ENCODE measurements at regions not wholly inside any gene's neighbourhood (a gene's known extent, or its start where the extent isn't known, plus 50 kb on each side); places are given as distances from the start of the nearest gene placed in this dataset.

GRCh38 chr1:38700077-38700470 lies 159.5 kb downstream of the RRAGC start:
- TF ChIP-seq, protein P1, sequence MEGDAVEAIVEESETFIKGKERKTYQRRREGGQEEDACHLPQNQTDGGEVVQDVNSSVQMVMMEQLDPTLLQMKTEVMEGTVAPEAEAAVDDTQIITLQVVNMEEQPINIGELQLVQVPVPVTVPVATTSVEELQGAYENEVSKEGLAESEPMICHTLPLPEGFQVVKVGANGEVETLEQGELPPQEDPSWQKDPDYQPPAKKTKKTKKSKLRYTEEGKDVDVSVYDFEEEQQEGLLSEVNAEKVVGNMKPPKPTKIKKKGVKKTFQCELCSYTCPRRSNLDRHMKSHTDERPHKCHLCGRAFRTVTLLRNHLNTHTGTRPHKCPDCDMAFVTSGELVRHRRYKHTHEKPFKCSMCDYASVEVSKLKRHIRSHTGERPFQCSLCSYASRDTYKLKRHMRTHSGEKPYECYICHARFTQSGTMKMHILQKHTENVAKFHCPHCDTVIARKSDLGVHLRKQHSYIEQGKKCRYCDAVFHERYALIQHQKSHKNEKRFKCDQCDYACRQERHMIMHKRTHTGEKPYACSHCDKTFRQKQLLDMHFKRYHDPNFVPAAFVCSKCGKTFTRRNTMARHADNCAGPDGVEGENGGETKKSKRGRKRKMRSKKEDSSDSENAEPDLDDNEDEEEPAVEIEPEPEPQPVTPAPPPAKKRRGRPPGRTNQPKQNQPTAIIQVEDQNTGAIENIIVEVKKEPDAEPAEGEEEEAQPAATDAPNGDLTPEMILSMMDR (IDR thresholded peaks at IDR 0.05; ENCODE audit: poor library complexity, severe bottlenecking), result no peak
- TF ChIP-seq POLR2AphosphoS5 (IDR thresholded peaks at IDR 0.05) (no peak), EP300 (conservative IDR thresholded peaks at IDR 0.05; ENCODE audit: poor library complexity, severe bottlenecking) (no peak), TAF1 (IDR thresholded peaks at IDR 0.05; ENCODE audit: low read depth) (no peak), EZH2 (IDR thresholded peaks at IDR 0.05; ENCODE audit: borderline replicate concordance, insufficient read depth, low read length, poor library complexity, severe bottlenecking) (no peak), MXI1 (conservative IDR thresholded peaks at IDR 0.05; ENCODE audit: poor library complexity, severe bottlenecking) (no peak)
- TF ChIP-seq, protein P2, sequence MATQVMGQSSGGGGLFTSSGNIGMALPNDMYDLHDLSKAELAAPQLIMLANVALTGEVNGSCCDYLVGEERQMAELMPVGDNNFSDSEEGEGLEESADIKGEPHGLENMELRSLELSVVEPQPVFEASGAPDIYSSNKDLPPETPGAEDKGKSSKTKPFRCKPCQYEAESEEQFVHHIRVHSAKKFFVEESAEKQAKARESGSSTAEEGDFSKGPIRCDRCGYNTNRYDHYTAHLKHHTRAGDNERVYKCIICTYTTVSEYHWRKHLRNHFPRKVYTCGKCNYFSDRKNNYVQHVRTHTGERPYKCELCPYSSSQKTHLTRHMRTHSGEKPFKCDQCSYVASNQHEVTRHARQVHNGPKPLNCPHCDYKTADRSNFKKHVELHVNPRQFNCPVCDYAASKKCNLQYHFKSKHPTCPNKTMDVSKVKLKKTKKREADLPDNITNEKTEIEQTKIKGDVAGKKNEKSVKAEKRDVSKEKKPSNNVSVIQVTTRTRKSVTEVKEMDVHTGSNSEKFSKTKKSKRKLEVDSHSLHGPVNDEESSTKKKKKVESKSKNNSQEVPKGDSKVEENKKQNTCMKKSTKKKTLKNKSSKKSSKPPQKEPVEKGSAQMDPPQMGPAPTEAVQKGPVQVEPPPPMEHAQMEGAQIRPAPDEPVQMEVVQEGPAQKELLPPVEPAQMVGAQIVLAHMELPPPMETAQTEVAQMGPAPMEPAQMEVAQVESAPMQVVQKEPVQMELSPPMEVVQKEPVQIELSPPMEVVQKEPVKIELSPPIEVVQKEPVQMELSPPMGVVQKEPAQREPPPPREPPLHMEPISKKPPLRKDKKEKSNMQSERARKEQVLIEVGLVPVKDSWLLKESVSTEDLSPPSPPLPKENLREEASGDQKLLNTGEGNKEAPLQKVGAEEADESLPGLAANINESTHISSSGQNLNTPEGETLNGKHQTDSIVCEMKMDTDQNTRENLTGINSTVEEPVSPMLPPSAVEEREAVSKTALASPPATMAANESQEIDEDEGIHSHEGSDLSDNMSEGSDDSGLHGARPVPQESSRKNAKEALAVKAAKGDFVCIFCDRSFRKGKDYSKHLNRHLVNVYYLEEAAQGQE (IDR thresholded peaks at IDR 0.05; ENCODE audit: borderline replicate concordance), result no peak

All from neural cell (in vitro differentiated cells).